Panc1 (cell line): ENCODE measurements at regions not wholly inside any gene's neighbourhood (a gene's known extent, or its start where the extent isn't known, plus 50 kb on each side); places are given as distances from the start of the nearest gene placed in this dataset.

Source experiments
- CTCF ChIP-seq: fragments of 450-650 bp; IDR thresholded peaks from 2 replicates; pipeline ENCODE4 v1.5.1; 2017; ENCODE audit warnings: mild to moderate bottlenecking
- POLR2AphosphoS5 ChIP-seq: IDR thresholded peaks from 2 replicates; pipeline ENCODE4 v1.6.1; 2012; ENCODE audit warnings: mild to moderate bottlenecking, low read depth, low read length, moderate library complexity
- TF ChIP-seq, protein P1 (sequence below), 2 experiments: IDR thresholded peaks; 2 replicates each; pipeline ENCODE4 v1.6.1; 2011 to 2012; ENCODE audit warnings: low read depth in 2 of 2, control low read depth in 1 of 2, low read length in 1 of 2, mild to moderate bottlenecking in 1 of 2, moderate library complexity in 1 of 2; ENCODE audit not compliant: insufficient read depth in 1 of 2

- TF ChIP-seq, protein P1, sequence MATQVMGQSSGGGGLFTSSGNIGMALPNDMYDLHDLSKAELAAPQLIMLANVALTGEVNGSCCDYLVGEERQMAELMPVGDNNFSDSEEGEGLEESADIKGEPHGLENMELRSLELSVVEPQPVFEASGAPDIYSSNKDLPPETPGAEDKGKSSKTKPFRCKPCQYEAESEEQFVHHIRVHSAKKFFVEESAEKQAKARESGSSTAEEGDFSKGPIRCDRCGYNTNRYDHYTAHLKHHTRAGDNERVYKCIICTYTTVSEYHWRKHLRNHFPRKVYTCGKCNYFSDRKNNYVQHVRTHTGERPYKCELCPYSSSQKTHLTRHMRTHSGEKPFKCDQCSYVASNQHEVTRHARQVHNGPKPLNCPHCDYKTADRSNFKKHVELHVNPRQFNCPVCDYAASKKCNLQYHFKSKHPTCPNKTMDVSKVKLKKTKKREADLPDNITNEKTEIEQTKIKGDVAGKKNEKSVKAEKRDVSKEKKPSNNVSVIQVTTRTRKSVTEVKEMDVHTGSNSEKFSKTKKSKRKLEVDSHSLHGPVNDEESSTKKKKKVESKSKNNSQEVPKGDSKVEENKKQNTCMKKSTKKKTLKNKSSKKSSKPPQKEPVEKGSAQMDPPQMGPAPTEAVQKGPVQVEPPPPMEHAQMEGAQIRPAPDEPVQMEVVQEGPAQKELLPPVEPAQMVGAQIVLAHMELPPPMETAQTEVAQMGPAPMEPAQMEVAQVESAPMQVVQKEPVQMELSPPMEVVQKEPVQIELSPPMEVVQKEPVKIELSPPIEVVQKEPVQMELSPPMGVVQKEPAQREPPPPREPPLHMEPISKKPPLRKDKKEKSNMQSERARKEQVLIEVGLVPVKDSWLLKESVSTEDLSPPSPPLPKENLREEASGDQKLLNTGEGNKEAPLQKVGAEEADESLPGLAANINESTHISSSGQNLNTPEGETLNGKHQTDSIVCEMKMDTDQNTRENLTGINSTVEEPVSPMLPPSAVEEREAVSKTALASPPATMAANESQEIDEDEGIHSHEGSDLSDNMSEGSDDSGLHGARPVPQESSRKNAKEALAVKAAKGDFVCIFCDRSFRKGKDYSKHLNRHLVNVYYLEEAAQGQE (IDR thresholded peaks at IDR 0.05; ENCODE audit: insufficient read depth in 1 of 2, low read depth in 2 of 2, low read length in 1 of 2): no peak
- no peak for TF ChIP-seq CTCF
- no peak for TF ChIP-seq POLR2AphosphoS5
Observed at GRCh38 chr12:107464644-107465043, 221.0 kb upstream of the PWP1 start.
